HCT116 (cell line): ENCODE measurements at regions not wholly inside any gene's neighbourhood (a gene's known extent, or its start where the extent isn't known, plus 50 kb on each side); places are given as distances from the start of the nearest gene placed in this dataset.

ENCODE experiments used
- ATAC-seq: fragments of 200-7000 bp; cut with Tn5 transposase; 2 replicates; pipeline ENCODE4 v1.9.1; 2020; ENCODE audit warnings: mild to moderate bottlenecking, moderate library complexity
- BruUV-seq: library from RNA; stranded (reverse); fragments of 400-500 nt; replicated peaks from 2 replicates; lab custom pipeline; 2021; lab: Mats Ljungman, UMichigan
- CTCF ChIA-PET: fragments of 300-600 bp; sonication (Branson Sonifier 250); formaldehyde crosslinking; loops from one replicate; lab custom pipeline; 2021; ENCODE audit warnings: antibody characterized with exemption; lab: Charles Lee
- POLR2A ChIA-PET: fragments of 300-600, 350-600 bp; sonication (Branson Sonifier 250); formaldehyde crosslinking; loops from one replicate; lab custom pipeline; 2021; ENCODE audit warnings: antibody characterized with exemption; lab: Charles Lee
- RAD21 ChIA-PET, 2 experiments: fragments of 300-600 bp; sonication (Branson Sonifier 250); formaldehyde crosslinking; loops; one replicate each; lab custom pipeline; 2023; ENCODE audit warnings: low total read pairs in 2 of 2; ENCODE audit not compliant: uncharacterized antibody in 2 of 2, unreplicated experiment in 2 of 2, low non-redundant PET in 1 of 2; lab: Charles Lee
- DNase-seq: peaks from one replicate; pipeline ENCODE4 v3.0.0-alpha.2; 2010; ENCODE audit warnings: low read depth, low spot score
- H2AFZ ChIP-seq: fragments of 200-600 bp; shearing (Covaris generic), sonication (generic); 2 replicates; pipeline ENCODE4 v1.6.1; 2017; ENCODE audit warnings: low read depth, mixed run types, mixed read lengths, antibody characterized with exemption, low read length; ENCODE audit not compliant: poor library complexity, severe bottlenecking
- H3K27ac ChIP-seq: 2 replicates; pipeline ENCODE4 v1.5.1; 2012; ENCODE audit warnings: low read depth, low read length
- H3K27me3 ChIP-seq: fragments of 200-600 bp; sonication (generic); 2 replicates; pipeline ENCODE4 v1.6.1; 2016; ENCODE audit warnings: mixed run types, low read length, mixed read lengths; ENCODE audit not compliant: insufficient read depth
- H3K36me3 ChIP-seq, 2 experiments: fragments of 200-500 bp in 1 of 2; fragments of 200-600 bp in 1 of 2; sonication (Bioruptor generic) in 1 of 2; sonication (generic) in 1 of 2; 2 replicates each; pipeline versions ENCODE4 v1.5.1 to v1.6.1; 2014 to 2016; ENCODE audit warnings: low read length in 2 of 2, inconsistent platforms in 1 of 2, mixed read lengths in 1 of 2, mixed run types in 1 of 2; ENCODE audit not compliant: insufficient read depth in 2 of 2, control insufficient read depth in 1 of 2
- H3K4me1 ChIP-seq, 2 experiments: fragments of 200-600 bp in 1 of 2; sonication (generic) in 1 of 2; 2 replicates each; pipeline versions ENCODE4 v1.5.1 to v1.6.1; 2012 to 2017; ENCODE audit warnings: low read length in 2 of 2, inconsistent platforms in 1 of 2, mild to moderate bottlenecking in 1 of 2, mixed read lengths in 1 of 2, mixed run types in 1 of 2, moderate library complexity in 1 of 2; ENCODE audit not compliant: insufficient read depth in 2 of 2, control insufficient read depth in 1 of 2
- H3K4me2 ChIP-seq: fragments of 200-600 bp; sonication (generic); 2 replicates; pipeline ENCODE4 v1.6.1; 2017; ENCODE audit warnings: mixed run types, low read length, mixed read lengths
- H3K4me3 ChIP-seq, 2 experiments: fragments of 200-600 bp in 1 of 2; sonication (generic) in 1 of 2; replicated peaks in 1 of 2; 2 replicates each; pipeline ENCODE4 v1.5.1; 2011 to 2016; ENCODE audit warnings: low read length in 2 of 2, control low read depth in 1 of 2, low read depth in 1 of 2, mild to moderate bottlenecking in 1 of 2, mixed read lengths in 1 of 2, mixed run types in 1 of 2
- H3K79me2 ChIP-seq: fragments of 200-600 bp; sonication (generic); 2 replicates; pipeline ENCODE4 v1.6.1; 2017; ENCODE audit warnings: mild to moderate bottlenecking, mixed run types, low read length, moderate library complexity, mixed read lengths; ENCODE audit not compliant: insufficient read depth
- H3K9ac ChIP-seq: fragments of 200-600 bp; sonication (generic); 2 replicates; pipeline ENCODE4 v1.6.1; 2016; ENCODE audit warnings: low read length, mixed read lengths
- H3K9me2 ChIP-seq: fragments of 200-600 bp; sonication (generic), shearing (Covaris generic); 2 replicates; pipeline ENCODE4 v1.6.1; 2017; ENCODE audit warnings: mixed run types, mild to moderate bottlenecking, moderate library complexity; ENCODE audit not compliant: insufficient read depth
- H3K9me3 ChIP-seq, 2 experiments: fragments of 200-500 bp in 1 of 2; fragments of 200-600 bp in 1 of 2; sonication (Bioruptor generic) in 1 of 2; sonication (generic) in 1 of 2; 2 replicates each; pipeline ENCODE4 v1.6.1; 2014 to 2017; ENCODE audit warnings: low read length in 2 of 2, mixed read lengths in 2 of 2, inconsistent platforms in 1 of 2, low read depth in 1 of 2, mild to moderate bottlenecking in 1 of 2, mixed run types in 1 of 2, moderate library complexity in 1 of 2; ENCODE audit not compliant: control insufficient read depth in 1 of 2, insufficient read depth in 1 of 2
- H4K20me1 ChIP-seq: fragments of 200-600 bp; sonication (generic), shearing (Covaris generic); 2 replicates; pipeline ENCODE4 v1.6.1; 2017; ENCODE audit warnings: mixed run types, mild to moderate bottlenecking, moderate library complexity; ENCODE audit not compliant: insufficient read depth
- CBX3 ChIP-seq: IDR thresholded peaks from 2 replicates; pipeline ENCODE4 v1.6.1; 2012; ENCODE audit warnings: low read depth
- CEBPB ChIP-seq: IDR thresholded peaks from 2 replicates; pipeline ENCODE4 v1.6.1; 2012; ENCODE audit warnings: low read depth
- EZH2 ChIP-seq: fragments of 200-600 bp; sonication (generic); IDR thresholded peaks from 2 replicates; pipeline ENCODE4 v1.6.1; 2017; ENCODE audit warnings: antibody characterized with exemption, mixed run types
- EZH2phosphoT487 ChIP-seq: fragments of 200-600 bp; IDR thresholded peaks from 2 replicates; pipeline ENCODE4 v1.6.1; 2018; ENCODE audit warnings: antibody characterized with exemption, borderline replicate concordance
- JUND ChIP-seq: IDR thresholded peaks from 2 replicates; pipeline ENCODE4 v1.6.1; 2012
- POLR2A ChIP-seq: IDR thresholded peaks from 2 replicates; pipeline ENCODE4 v1.7.0; 2011; ENCODE audit warnings: borderline replicate concordance; ENCODE audit not compliant: insufficient read depth, insufficient read length; ENCODE audit errors: extremely low read depth
- POLR2AphosphoS5 ChIP-seq: IDR thresholded peaks from 2 replicates; pipeline ENCODE4 v1.6.1; 2011; ENCODE audit warnings: mild to moderate bottlenecking, low read depth, low read length, moderate library complexity
- RAD21 ChIP-seq: IDR thresholded peaks from 2 replicates; pipeline ENCODE4 v1.6.1; 2012; ENCODE audit warnings: low read depth, mild to moderate bottlenecking
- SIN3A ChIP-seq: IDR thresholded peaks from 2 replicates; pipeline ENCODE4 v1.6.1; 2012; ENCODE audit warnings: low read depth
- SP1 ChIP-seq: IDR thresholded peaks from 2 replicates; pipeline ENCODE4 v1.6.1; 2012; ENCODE audit warnings: low read depth
- TCF7L2 ChIP-seq: IDR thresholded peaks from 2 replicates; pipeline ENCODE4 v1.7.0; 2011; ENCODE audit warnings: borderline replicate concordance, inconsistent platforms; ENCODE audit not compliant: insufficient read depth, insufficient read length; ENCODE audit errors: extremely low read depth
- YY1 ChIP-seq: IDR thresholded peaks from 2 replicates; pipeline ENCODE4 v1.6.1; 2011; ENCODE audit warnings: low read length, low read depth, moderate library complexity, mild to moderate bottlenecking; ENCODE audit not compliant: insufficient replicate concordance; ENCODE audit errors: extremely low read depth
- ZFX ChIP-seq: fragments of 450-650 bp; IDR thresholded peaks from 2 replicates; pipeline ENCODE4 v1.6.1; 2017
- ZNF274 ChIP-seq: fragments of 200-500 bp; sonication (Bioruptor generic); IDR thresholded peaks from 2 replicates; pipeline ENCODE4 v1.6.1; 2014; ENCODE audit warnings: mild to moderate bottlenecking, low read depth, low read length, inconsistent platforms
- intact Hi-C: fragments of 100-400 bp; cut with micrococcal nuclease; formaldehyde crosslinking; loops from 2 replicates; pipeline ENCODE4 v1.10.0; 2022
- TF ChIP-seq, protein P1 (sequence below), 3 experiments: fragments of 200-600 bp in 1 of 3; sonication (generic) in 1 of 3; IDR thresholded peaks in 2 of 3; conservative IDR thresholded peaks in 1 of 3; 2 replicates each; pipeline ENCODE4 v1.5.1; 2012 to 2017; ENCODE audit warnings: low read depth in 2 of 3, low read length in 2 of 3, antibody characterized with exemption in 1 of 3, borderline replicate concordance in 1 of 3, control low read depth in 1 of 3, mild to moderate bottlenecking in 1 of 3, mixed read lengths in 1 of 3, mixed run types in 1 of 3, moderate library complexity in 1 of 3; ENCODE audit not compliant: insufficient read depth in 1 of 3
- TF ChIP-seq, protein P2 (sequence below): IDR thresholded peaks from 2 replicates; pipeline ENCODE4 v1.6.1; 2012
- TF ChIP-seq, protein P3 (sequence below): IDR thresholded peaks from 2 replicates; pipeline ENCODE4 v1.6.1; 2012

DNA sequence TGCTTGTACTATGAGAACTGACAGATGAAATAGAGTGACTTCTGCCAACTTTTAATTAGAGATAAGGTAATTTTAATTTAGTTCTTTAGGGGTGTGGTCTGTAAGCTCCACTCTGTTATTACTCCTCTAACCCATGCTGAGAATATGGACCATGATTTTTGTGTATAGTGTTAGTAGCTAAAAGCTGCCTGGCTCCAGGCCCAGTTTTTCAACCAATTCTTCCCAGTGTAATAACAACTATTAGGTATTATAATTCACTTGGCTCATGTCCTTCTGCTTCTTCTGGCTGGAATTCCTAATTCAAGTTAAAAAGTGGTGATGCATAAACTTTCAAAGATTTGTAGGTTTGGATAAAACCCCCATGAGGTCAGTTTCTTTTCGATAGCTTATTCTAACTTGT is 216.3 kb downstream of the ISL1 start:
- intact Hi-C loops: no loop called here

DNA sequence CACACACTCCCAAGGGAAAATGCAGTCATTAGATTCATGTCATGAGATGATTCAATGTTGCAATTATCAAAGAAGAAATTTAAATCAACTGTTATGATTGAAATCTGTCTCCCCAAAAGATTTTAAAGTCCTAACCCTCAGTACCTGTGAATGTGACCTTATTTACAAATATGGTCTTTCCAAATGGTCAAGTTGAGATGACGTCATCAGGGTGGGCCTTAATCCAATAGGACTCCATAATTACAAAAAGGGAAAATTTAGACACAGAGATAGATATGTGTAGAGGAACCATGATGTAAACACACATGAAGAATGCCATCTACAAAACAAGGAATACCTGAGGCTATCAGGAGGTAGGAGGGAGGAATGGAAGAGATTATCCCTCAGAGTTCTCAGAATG is 221.1 kb downstream of the ISL1 start:
- intact Hi-C loops: no loop called here
- Histone ChIP-seq H3K27me3 (no peaks in the 10 kb centered on the region), H4K20me1 (no peaks in the 10 kb centered on the region), H3K9ac (no peak overlapping the region), H3K4me2 (no peak overlapping the region), H2AFZ (no peak overlapping the region), H3K9me2 (no peaks in the 10 kb centered on the region)
- DNase-seq: no peak
- ChIA-PET POLR2A (no interaction called here), RAD21 (no interaction called here), CTCF (no interaction called here)
- TF ChIP-seq SIN3A: no peak
- TF ChIP-seq, protein P1, sequence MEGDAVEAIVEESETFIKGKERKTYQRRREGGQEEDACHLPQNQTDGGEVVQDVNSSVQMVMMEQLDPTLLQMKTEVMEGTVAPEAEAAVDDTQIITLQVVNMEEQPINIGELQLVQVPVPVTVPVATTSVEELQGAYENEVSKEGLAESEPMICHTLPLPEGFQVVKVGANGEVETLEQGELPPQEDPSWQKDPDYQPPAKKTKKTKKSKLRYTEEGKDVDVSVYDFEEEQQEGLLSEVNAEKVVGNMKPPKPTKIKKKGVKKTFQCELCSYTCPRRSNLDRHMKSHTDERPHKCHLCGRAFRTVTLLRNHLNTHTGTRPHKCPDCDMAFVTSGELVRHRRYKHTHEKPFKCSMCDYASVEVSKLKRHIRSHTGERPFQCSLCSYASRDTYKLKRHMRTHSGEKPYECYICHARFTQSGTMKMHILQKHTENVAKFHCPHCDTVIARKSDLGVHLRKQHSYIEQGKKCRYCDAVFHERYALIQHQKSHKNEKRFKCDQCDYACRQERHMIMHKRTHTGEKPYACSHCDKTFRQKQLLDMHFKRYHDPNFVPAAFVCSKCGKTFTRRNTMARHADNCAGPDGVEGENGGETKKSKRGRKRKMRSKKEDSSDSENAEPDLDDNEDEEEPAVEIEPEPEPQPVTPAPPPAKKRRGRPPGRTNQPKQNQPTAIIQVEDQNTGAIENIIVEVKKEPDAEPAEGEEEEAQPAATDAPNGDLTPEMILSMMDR (IDR thresholded peaks at IDR 0.05 in 2 of 3, conservative IDR thresholded peaks at IDR 0.05 in 1 of 3; ENCODE audit: borderline replicate concordance in 1 of 3, insufficient read depth in 1 of 3, low read depth in 2 of 3, low read length in 2 of 3): no peak
- no peak for TF ChIP-seq RAD21
- TF ChIP-seq YY1: no peak
- no peak for TF ChIP-seq POLR2A
- no peak for TF ChIP-seq ZFX
- no peak for TF ChIP-seq EZH2phosphoT487
- no peak for TF ChIP-seq CEBPB
- no peak for TF ChIP-seq ZNF274
- TF ChIP-seq, protein P2, sequence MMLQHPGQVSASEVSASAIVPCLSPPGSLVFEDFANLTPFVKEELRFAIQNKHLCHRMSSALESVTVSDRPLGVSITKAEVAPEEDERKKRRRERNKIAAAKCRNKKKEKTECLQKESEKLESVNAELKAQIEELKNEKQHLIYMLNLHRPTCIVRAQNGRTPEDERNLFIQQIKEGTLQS: no peak
- no peak for TF ChIP-seq CBX3
- TF ChIP-seq JUND: no peak
- TF ChIP-seq, protein P3, sequence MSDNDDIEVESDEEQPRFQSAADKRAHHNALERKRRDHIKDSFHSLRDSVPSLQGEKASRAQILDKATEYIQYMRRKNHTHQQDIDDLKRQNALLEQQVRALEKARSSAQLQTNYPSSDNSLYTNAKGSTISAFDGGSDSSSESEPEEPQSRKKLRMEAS: no peak
- no peak for TF ChIP-seq TCF7L2
- no peak for TF ChIP-seq POLR2AphosphoS5
- no peak for TF ChIP-seq EZH2
- no peak for TF ChIP-seq SP1
- TF ChIP-seq, all 23 proteins: peak for 0
- Histone ChIP-seq H3K9me3 (no peaks in the 10 kb centered on the region), H3K4me1 (no peaks in the 10 kb centered on the region), H3K79me2 (no peaks in the 10 kb centered on the region), H3K36me3 (no peaks in the 10 kb centered on the region), H3K27ac (no peak overlapping the region), H3K4me3 (no peak overlapping the region)
- no peak for ATAC-seq
- BruUV-seq: no TSS peak

More for the DNA sequence above, 216.3 kb downstream of the ISL1 start:
- no peak for ATAC-seq
- Histone ChIP-seq H3K4me3 (no peak overlapping the region), H3K9me2 (no peaks in the 10 kb centered on the region), H3K9ac (no peak overlapping the region), H3K4me1 (no peaks in the 10 kb centered on the region), H3K79me2 (no peaks in the 10 kb centered on the region), H3K36me3 (no peaks in the 10 kb centered on the region), H4K20me1 (no peaks in the 10 kb centered on the region), H3K4me2 (no peak overlapping the region)
- RAD21 ChIA-PET: no interaction called here
- DNase-seq: no peak
- TF ChIP-seq, protein P2: no peak
- no peak for TF ChIP-seq YY1
- TF ChIP-seq RAD21: no peak
- TF ChIP-seq CBX3: no peak
- TF ChIP-seq, all 23 proteins: peak for 0
- no TSS peak for BruUV-seq
- Histone ChIP-seq H3K27me3 (no peaks in the 10 kb centered on the region), H3K27ac (no peak overlapping the region), H2AFZ (no peak overlapping the region), H3K9me3 (no peaks in the 10 kb centered on the region)
- ChIA-PET CTCF (no interaction called here), POLR2A (no interaction called here)
